ENCODE measurements at regions not wholly inside any gene's neighbourhood (a gene's known extent, or its start where the extent isn't known, plus 50 kb on each side); places are given as distances from the start of the nearest gene placed in this dataset.

DNA sequence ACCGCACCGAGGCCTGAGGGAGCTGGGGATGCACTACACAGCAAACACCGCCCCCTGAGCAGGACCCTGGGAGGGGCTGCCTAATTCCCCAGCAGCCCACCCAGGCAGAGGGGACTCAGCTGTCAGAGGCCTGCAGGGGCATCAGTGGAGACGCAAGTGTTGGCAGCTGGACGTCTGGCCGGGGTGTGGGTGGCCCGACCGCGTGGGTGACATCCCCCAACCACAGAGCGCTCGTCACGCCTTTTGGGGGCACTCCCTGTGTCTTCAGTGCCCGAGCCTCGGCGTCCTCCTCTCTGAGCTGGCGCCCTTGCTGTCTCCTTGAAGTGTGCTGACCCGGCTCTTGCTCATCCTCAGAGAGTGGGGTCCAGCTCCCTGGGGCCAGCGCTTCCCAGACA is 150.2 kb downstream of the BRD1 start:
- no peaks in the 10 kb centered on the region for H4K20me1 ChIP-seq (ENCODE audit: insufficient read depth, low read depth, low read length)
- H3K4me3 ChIP-seq (ENCODE audit: low read length) = no peak overlapping the region

DNA sequence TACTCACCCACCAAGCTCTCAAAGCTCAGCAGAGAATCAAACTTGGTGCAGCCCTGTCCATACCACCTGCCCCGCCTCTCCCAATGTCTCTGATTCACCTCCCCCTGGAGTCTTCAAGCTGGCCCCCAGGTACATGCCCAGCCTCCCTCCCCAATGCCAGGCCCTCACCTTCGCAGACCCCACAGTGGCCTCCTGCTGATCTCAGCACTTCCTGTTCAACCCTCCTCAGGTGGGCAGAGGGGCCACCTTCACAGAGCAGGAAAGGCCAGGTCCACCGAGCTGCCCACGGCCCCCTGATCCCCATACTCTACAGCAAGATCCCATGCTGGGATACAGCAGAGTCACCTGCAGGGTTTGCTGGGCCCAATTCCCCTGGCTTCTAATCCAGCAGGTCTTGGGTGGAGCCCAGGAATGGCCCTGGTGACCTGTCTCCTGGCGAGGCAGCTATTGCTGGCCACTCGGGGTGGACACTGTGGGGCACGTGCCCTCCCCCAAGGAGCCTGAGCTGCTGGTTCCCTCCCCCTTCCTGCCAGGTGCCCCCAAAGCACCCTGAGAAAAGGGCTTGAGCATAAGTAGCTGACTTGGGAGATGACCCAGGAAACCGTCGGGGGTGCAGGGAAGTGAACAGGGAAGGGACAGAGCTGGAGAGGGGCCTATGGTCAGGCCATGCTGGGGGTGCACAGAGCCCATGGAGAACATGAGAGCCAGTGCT is 150.7 kb downstream of the BRD1 start:
- no peak overlapping the region for H3K4me2 ChIP-seq (ENCODE audit: low read depth, low read length, poor library complexity, severe bottlenecking)
- H3K9me2 ChIP-seq (replicated peaks; ENCODE audit: insufficient read depth, low read length) = no peaks in the 10 kb centered on the region
- H2AFZ ChIP-seq (ENCODE audit: low read length) = no peak overlapping the region
- H3K9me3 ChIP-seq (ENCODE audit: low read length) = no peaks in the 10 kb centered on the region
- H3K4me3 ChIP-seq (ENCODE audit: low read length) = no peak overlapping the region
- no peaks in the 10 kb centered on the region for H3K79me2 ChIP-seq (ENCODE audit: low read length)
- no peaks in the 10 kb centered on the region for H3K27me3 ChIP-seq (ENCODE audit: low read length)
- no peaks in the 10 kb centered on the region for H4K20me1 ChIP-seq (ENCODE audit: insufficient read depth, low read depth, low read length)
- no peaks in the 10 kb centered on the region for H3K4me1 ChIP-seq (ENCODE audit: low read length)
- H3K36me3 ChIP-seq (ENCODE audit: insufficient read depth, low read length) = no peaks in the 10 kb centered on the region
- no peak for DNase-seq
- no peak overlapping the region for H3K27ac ChIP-seq (ENCODE audit: low read length)
- no peak overlapping the region for H3K9ac ChIP-seq (ENCODE audit: low read length)

More for the DNA sequence above, 150.2 kb downstream of the BRD1 start:
- Histone ChIP-seq H3K27me3 (ENCODE audit: low read length) (no peaks in the 10 kb centered on the region), H3K9ac (ENCODE audit: low read length) (no peak overlapping the region), H3K27ac (ENCODE audit: low read length) (no peak overlapping the region), H2AFZ (ENCODE audit: low read length) (no peak overlapping the region), H3K36me3 (ENCODE audit: insufficient read depth, low read length) (no peaks in the 10 kb centered on the region), H3K9me3 (ENCODE audit: low read length) (no peaks in the 10 kb centered on the region), H3K4me1 (ENCODE audit: low read length) (no peaks in the 10 kb centered on the region), H3K79me2 (ENCODE audit: low read length) (no peaks in the 10 kb centered on the region), H3K9me2 (replicated peaks; ENCODE audit: insufficient read depth, low read length) (no peaks in the 10 kb centered on the region), H3K4me2 (ENCODE audit: low read depth, low read length, poor library complexity, severe bottlenecking) (no peak overlapping the region)
- no peak for DNase-seq

DNA sequence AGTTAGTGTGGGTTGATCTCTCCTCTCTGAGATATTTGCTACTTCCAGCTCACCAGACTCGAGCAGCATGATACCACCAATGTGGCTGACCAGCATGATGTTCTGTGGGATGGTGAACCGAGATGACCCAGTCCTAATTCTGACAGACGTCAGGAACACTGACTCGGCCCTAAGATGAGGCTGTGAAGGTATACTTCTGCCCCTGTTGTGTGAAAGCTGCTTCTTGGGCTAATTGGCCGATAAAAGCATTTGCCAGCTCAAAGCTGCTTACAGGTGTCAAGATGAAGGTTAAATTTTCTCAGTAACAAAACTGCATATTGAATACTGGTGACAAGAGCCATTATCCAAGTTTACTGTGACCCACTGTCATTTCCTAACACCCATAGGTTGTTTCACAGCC is 151.4 kb downstream of the BRD1 start:
- Histone ChIP-seq H3K27me3 (ENCODE audit: low read length) (no peaks in the 10 kb centered on the region), H2AFZ (ENCODE audit: low read length) (no peak overlapping the region), H3K4me3 (ENCODE audit: low read length) (no peak overlapping the region), H3K4me1 (ENCODE audit: low read length) (no peaks in the 10 kb centered on the region), H3K4me2 (ENCODE audit: low read depth, low read length, poor library complexity, severe bottlenecking) (no peak overlapping the region), H4K20me1 (ENCODE audit: insufficient read depth, low read depth, low read length) (no peaks in the 10 kb centered on the region), H3K9me2 (replicated peaks; ENCODE audit: insufficient read depth, low read length) (no peaks in the 10 kb centered on the region), H3K9ac (ENCODE audit: low read length) (no peak overlapping the region), H3K36me3 (ENCODE audit: insufficient read depth, low read length) (no peaks in the 10 kb centered on the region), H3K79me2 (ENCODE audit: low read length) (no peaks in the 10 kb centered on the region), H3K27ac (ENCODE audit: low read length) (no peak overlapping the region), H3K9me3 (ENCODE audit: low read length) (no peaks in the 10 kb centered on the region)
- DNase-seq = no peak

DNA sequence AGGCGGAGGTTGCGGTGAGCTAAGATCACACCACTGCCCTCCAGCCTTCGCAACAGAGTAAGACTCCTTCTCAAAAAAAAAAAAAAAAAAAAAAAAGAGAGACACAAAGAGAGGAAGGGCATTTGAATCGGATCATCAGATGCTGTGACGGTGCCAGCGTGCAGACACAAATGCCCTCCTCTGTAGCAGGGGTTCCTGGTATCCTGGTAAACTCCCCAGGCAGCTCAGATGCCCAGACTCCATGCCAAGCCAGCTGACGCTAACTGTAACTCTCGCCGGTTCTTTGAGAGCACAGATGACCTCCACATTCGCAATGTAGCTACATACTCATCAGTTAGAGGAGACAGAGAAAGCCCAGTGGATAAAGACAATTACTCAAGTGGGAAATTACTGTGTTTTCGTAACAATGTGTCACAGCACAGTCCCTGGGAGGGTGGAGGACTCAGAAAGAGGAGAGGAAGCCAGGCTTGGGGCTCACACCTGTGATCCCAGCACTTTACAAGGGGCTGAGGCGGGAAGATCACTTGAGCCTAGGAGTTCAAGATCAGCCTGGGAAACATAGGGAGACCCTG is 153.1 kb downstream of the BRD1 start:
- no peak for DNase-seq

DNA sequence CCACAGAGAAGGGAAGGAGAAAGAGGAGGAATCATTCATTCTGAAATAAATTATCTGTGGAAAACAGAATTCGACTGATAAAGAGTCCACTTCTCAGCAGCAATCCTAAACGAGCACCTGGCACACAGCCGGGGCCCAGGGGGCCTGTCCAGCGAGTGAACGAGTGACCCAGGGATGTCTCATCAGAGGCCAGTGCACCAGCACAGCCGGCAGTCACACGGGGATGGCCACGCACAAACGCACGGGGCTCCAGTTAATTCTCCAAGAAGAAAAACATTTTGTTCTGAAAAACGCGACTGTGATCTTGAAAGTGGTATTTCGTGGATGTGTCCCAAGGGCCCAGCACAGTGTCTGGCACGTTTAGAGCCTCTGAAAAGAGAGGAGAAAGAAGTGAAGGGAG is 154.6 kb downstream of the BRD1 start:
- no peaks in the 10 kb centered on the region for H4K20me1 ChIP-seq (ENCODE audit: insufficient read depth, low read depth, low read length)
- no peak overlapping the region for H3K9ac ChIP-seq (ENCODE audit: low read length)
- H3K4me3 ChIP-seq (ENCODE audit: low read length) = no peak overlapping the region
- no peak overlapping the region for H3K27ac ChIP-seq (ENCODE audit: low read length)
- H3K4me1 ChIP-seq (ENCODE audit: low read length) = no peaks in the 10 kb centered on the region
- H3K27me3 ChIP-seq (ENCODE audit: low read length) = no peaks in the 10 kb centered on the region
- no peaks in the 10 kb centered on the region for H3K9me3 ChIP-seq (ENCODE audit: low read length)
- H3K79me2 ChIP-seq (ENCODE audit: low read length) = no peaks in the 10 kb centered on the region
- no peaks in the 10 kb centered on the region for H3K36me3 ChIP-seq (ENCODE audit: insufficient read depth, low read length)
- no peak overlapping the region for H2AFZ ChIP-seq (ENCODE audit: low read length)
- no peak for DNase-seq
- H3K9me2 ChIP-seq (replicated peaks; ENCODE audit: insufficient read depth, low read length) = no peaks in the 10 kb centered on the region
- no peak overlapping the region for H3K4me2 ChIP-seq (ENCODE audit: low read depth, low read length, poor library complexity, severe bottlenecking)

More for the DNA sequence above, 153.1 kb downstream of the BRD1 start:
- no peaks in the 10 kb centered on the region for H3K27me3 ChIP-seq (ENCODE audit: low read length)
- no peaks in the 10 kb centered on the region for H3K36me3 ChIP-seq (ENCODE audit: insufficient read depth, low read length)
- no peaks in the 10 kb centered on the region for H3K79me2 ChIP-seq (ENCODE audit: low read length)
- no peak overlapping the region for H3K4me2 ChIP-seq (ENCODE audit: low read depth, low read length, poor library complexity, severe bottlenecking)
- no peaks in the 10 kb centered on the region for H3K9me3 ChIP-seq (ENCODE audit: low read length)
- H3K4me3 ChIP-seq (ENCODE audit: low read length) = no peak overlapping the region
- no peaks in the 10 kb centered on the region for H3K9me2 ChIP-seq (replicated peaks; ENCODE audit: insufficient read depth, low read length)
- H3K27ac ChIP-seq (ENCODE audit: low read length) = no peak overlapping the region
- no peak overlapping the region for H3K9ac ChIP-seq (ENCODE audit: low read length)
- H4K20me1 ChIP-seq (ENCODE audit: insufficient read depth, low read depth, low read length) = no peaks in the 10 kb centered on the region
- no peak overlapping the region for H2AFZ ChIP-seq (ENCODE audit: low read length)
- no peaks in the 10 kb centered on the region for H3K4me1 ChIP-seq (ENCODE audit: low read length)

DNA sequence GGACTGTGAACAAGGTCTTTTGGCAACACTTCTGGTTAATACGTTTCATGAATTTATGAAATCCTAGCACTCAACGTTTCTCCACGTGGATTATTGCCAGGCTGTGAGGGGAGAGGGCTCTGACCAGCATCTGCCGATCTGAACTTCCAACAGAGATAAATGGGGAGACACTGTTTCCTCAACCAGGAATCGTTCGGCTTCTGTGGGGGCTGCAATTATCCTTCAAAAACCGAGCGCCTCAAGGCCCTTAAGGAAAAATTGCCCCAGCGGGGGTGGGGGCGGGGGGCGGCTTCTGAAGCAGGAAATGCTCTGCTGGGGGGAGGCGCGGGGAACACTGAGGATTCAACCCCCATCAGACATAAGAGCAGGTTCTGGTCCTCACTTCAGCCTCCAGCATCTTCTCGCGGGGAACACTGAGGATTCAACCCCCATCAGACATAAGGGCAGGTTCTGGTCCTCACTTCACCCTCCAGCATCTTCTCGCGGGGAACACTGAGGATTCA is 155.6 kb downstream of the BRD1 start:
- H3K9me3 ChIP-seq (ENCODE audit: low read length) = no peaks in the 10 kb centered on the region
- H3K36me3 ChIP-seq (ENCODE audit: insufficient read depth, low read length) = no peaks in the 10 kb centered on the region
- H3K27ac ChIP-seq (ENCODE audit: low read length) = no peak overlapping the region
- no peak overlapping the region for H3K4me2 ChIP-seq (ENCODE audit: low read depth, low read length, poor library complexity, severe bottlenecking)
- H3K9me2 ChIP-seq (replicated peaks; ENCODE audit: insufficient read depth, low read length) = no peaks in the 10 kb centered on the region
- H3K4me3 ChIP-seq (ENCODE audit: low read length) = no peak overlapping the region
- H3K27me3 ChIP-seq (ENCODE audit: low read length) = no peaks in the 10 kb centered on the region
- H4K20me1 ChIP-seq (ENCODE audit: insufficient read depth, low read depth, low read length) = no peaks in the 10 kb centered on the region
- no peak overlapping the region for H3K9ac ChIP-seq (ENCODE audit: low read length)
- DNase-seq = no peak
- H2AFZ ChIP-seq (ENCODE audit: low read length) = no peak overlapping the region
- no peaks in the 10 kb centered on the region for H3K79me2 ChIP-seq (ENCODE audit: low read length)
- peaks cover 4% of the 10 kb centered on the region for H3K4me1 ChIP-seq (ENCODE audit: low read length)

DNA sequence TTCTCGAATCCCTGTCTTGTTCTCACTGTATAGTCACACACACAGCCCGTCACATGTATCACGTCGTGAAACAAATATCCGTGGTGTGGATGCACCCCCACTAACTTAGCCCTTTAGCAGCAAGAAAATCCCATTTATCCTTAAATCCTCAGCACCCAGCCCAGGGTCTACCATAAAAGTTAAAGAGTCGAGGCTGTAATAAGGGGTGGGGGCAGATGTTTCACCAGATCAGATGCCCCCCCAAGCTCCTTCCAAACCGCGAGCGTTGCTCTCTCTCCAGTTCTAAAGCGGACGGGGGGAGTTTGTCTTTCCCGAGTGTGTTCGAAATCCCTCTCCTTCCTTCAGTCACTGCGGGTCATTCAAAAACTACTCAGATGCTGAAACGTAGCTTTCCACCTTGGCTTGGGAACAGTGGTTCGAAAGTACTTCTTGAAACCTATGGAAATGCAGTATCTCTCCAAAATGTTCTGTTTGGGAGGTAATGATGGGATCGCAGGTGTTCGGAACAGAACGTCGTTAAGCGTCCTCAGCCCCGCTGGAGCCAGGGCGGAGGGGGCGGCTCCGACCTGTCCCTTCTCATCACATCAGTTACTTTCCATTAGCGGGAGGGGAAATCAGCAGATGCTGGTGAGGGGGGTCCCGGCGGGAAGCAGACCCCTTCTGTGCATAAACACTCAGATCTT is 156.2 kb downstream of the BRD1 start:
- Histone ChIP-seq H2AFZ (ENCODE audit: low read length) (no peak overlapping the region), H3K9me2 (replicated peaks; ENCODE audit: insufficient read depth, low read length) (no peaks in the 10 kb centered on the region), H3K4me1 (ENCODE audit: low read length) (peaks cover 8% of the 10 kb centered on the region), H3K4me2 (ENCODE audit: low read depth, low read length, poor library complexity, severe bottlenecking) (no peak overlapping the region), H4K20me1 (ENCODE audit: insufficient read depth, low read depth, low read length) (no peaks in the 10 kb centered on the region), H3K79me2 (ENCODE audit: low read length) (no peaks in the 10 kb centered on the region), H3K27ac (ENCODE audit: low read length) (no peak overlapping the region), H3K27me3 (ENCODE audit: low read length) (no peaks in the 10 kb centered on the region), H3K9ac (ENCODE audit: low read length) (no peak overlapping the region), H3K9me3 (ENCODE audit: low read length) (no peaks in the 10 kb centered on the region), H3K4me3 (ENCODE audit: low read length) (no peak overlapping the region), H3K36me3 (ENCODE audit: insufficient read depth, low read length) (no peaks in the 10 kb centered on the region)
- DNase-seq = no peak

DNA sequence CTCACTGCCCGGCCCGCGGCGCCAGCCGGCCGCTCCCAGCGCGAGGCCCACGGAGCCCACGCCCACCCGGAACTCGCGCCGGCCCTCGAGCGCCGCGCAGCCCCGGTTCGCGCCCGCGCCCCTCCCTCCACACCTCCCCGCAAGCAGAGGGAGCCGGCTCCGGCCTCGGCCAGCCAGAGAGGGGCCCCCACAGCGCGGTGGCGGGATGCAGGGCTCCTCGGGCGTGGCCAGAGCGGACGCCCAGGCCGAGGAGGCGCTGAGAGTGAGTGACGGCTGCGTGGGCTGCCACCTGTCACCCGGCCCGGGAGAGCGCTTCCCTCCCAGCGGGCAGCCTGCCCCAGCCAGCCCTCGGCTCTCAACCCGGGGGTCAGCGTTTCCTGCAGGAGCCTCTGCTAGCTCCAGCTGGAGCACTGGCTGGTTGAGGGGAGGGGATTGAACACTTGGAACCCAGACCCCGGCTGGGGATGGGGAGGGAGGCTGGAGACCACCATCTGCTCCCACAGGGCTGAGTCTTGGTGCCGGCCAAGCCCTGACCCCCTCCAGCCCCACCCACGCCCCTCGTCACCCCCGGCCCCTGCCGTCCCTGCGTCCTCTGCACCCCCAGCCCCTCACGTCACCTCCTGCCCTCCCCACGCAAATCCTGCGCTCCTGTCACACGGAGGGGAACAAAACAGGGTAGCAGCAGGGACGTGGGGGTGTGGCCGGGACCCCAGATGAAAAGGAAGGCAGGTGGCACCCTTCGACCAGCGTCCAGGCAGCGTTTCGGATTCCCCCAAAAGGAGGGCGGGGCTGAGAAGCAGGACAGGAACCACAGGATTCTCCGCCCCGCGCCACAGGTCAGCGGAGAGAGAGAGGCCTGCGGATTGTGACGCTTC is 157.0 kb downstream of the BRD1 start:
- Histone ChIP-seq H3K4me2 (ENCODE audit: low read depth, low read length, poor library complexity, severe bottlenecking) (no peak overlapping the region), H4K20me1 (ENCODE audit: insufficient read depth, low read depth, low read length) (no peaks in the 10 kb centered on the region), H3K9ac (ENCODE audit: low read length) (no peak overlapping the region), H3K27ac (ENCODE audit: low read length) (no peak overlapping the region), H3K9me3 (ENCODE audit: low read length) (no peaks in the 10 kb centered on the region), H3K27me3 (ENCODE audit: low read length) (no peaks in the 10 kb centered on the region), H3K4me3 (ENCODE audit: low read length) (no peak overlapping the region), H3K79me2 (ENCODE audit: low read length) (no peaks in the 10 kb centered on the region), H3K4me1 (ENCODE audit: low read length) (peaks cover 8% of the 10 kb centered on the region), H3K9me2 (replicated peaks; ENCODE audit: insufficient read depth, low read length) (no peaks in the 10 kb centered on the region), H2AFZ (ENCODE audit: low read length) (no peak overlapping the region), H3K36me3 (ENCODE audit: insufficient read depth, low read length) (no peaks in the 10 kb centered on the region)
- no peak for DNase-seq

All from Karpas-422 (cell line).